ENCODE measurements at regions not wholly inside any gene's neighbourhood (a gene's known extent, or its start where the extent isn't known, plus 50 kb on each side); places are given as distances from the start of the nearest gene placed in this dataset.

DNA sequence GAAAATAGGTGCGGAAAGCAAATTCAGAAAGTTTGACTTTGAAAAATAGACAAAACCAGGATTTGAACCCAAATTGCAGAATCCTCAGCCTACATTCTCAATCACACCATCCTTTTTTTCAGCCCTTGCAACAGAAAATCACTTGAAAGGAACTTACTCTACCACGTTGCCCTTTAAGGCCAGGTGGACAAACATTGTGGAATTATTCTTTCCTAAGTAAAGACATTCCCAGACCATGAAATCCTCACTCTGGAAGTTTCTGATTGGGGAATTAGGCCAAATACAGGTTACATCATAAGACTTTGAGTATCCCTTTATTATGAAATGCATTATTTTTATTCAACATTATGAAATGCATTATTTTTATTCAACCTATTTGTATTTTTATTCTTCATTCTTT is 259.4 kb downstream of the RAD51AP2 start:
- Histone ChIP-seq H3K27me3 (ENCODE audit: insufficient read depth, low read length) (no peaks in the 10 kb centered on the region), H3K4me1 (ENCODE audit: insufficient read depth, low read length) (peaks cover 14% of the 10 kb centered on the region), H3K9ac (ENCODE audit: low read length) (no peak overlapping the region), H4K20me1 (ENCODE audit: insufficient read depth, low read length) (no peaks in the 10 kb centered on the region), H3K9me3 (ENCODE audit: insufficient read depth, low read depth, low read length) (no peaks in the 10 kb centered on the region), H3K36me3 (ENCODE audit: insufficient read depth, low read length) (no peaks in the 10 kb centered on the region), H3K4me2 (ENCODE audit: low read length) (no peak overlapping the region), H3K79me2 (ENCODE audit: insufficient read depth, low read length) (no peaks in the 10 kb centered on the region), H3K27ac (ENCODE audit: low read depth, low read length) (no peak overlapping the region), H3K4me3 (ENCODE audit: insufficient read depth, low read depth, low read length) (no peak overlapping the region), H2AFZ (ENCODE audit: low read depth, low read length) (no peak overlapping the region)
- peaks cover 25% of the 10 kb centered on the region for H3K4me1 Mint-ChIP-seq (ENCODE audit: low read depth, unreplicated experiment)
- H3K27me3 Mint-ChIP-seq (ENCODE audit: low read depth, unreplicated experiment), result no peaks in the 10 kb centered on the region
- TF ChIP-seq, protein P1, sequence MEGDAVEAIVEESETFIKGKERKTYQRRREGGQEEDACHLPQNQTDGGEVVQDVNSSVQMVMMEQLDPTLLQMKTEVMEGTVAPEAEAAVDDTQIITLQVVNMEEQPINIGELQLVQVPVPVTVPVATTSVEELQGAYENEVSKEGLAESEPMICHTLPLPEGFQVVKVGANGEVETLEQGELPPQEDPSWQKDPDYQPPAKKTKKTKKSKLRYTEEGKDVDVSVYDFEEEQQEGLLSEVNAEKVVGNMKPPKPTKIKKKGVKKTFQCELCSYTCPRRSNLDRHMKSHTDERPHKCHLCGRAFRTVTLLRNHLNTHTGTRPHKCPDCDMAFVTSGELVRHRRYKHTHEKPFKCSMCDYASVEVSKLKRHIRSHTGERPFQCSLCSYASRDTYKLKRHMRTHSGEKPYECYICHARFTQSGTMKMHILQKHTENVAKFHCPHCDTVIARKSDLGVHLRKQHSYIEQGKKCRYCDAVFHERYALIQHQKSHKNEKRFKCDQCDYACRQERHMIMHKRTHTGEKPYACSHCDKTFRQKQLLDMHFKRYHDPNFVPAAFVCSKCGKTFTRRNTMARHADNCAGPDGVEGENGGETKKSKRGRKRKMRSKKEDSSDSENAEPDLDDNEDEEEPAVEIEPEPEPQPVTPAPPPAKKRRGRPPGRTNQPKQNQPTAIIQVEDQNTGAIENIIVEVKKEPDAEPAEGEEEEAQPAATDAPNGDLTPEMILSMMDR (IDR thresholded peaks at IDR 0.05; ENCODE audit: insufficient read depth, low read depth, low read length), result no peak
- no peak for TF ChIP-seq EZH2 (IDR thresholded peaks at IDR 0.05; ENCODE audit: insufficient read depth, low read length)
- H3K4me3 Mint-ChIP-seq (ENCODE audit: unreplicated experiment), result no peak overlapping the region
- FAIRE-seq (no peak), DNase-seq (ENCODE audit: low read depth) (peak; percentile 41)
- no peak overlapping the region for H3K27ac Mint-ChIP-seq (ENCODE audit: unreplicated experiment)
- peaks cover 2% of the 10 kb centered on the region for H3K9me3 Mint-ChIP-seq (ENCODE audit: unreplicated experiment)
- H3K36me3 Mint-ChIP-seq (ENCODE audit: low read depth, unreplicated experiment), result no peaks in the 10 kb centered on the region

GRCh38 chr2:17257189-17257909 is 260.9 kb downstream of the RAD51AP2 start:
- H3K79me2 ChIP-seq (ENCODE audit: insufficient read depth, low read length), result no peaks in the 10 kb centered on the region
- Mint-ChIP-seq H3K27me3 (ENCODE audit: low read depth, unreplicated experiment) (no peaks in the 10 kb centered on the region), H3K36me3 (ENCODE audit: low read depth, unreplicated experiment) (no peaks in the 10 kb centered on the region), H3K4me3 (ENCODE audit: unreplicated experiment) (no peak overlapping the region), H3K9me3 (ENCODE audit: unreplicated experiment) (peaks cover 2% of the 10 kb centered on the region), H3K4me1 (ENCODE audit: low read depth, unreplicated experiment) (peaks cover 28% of the 10 kb centered on the region), H3K27ac (ENCODE audit: unreplicated experiment) (peak overlapping the region; percentile 30)
- H3K4me3 ChIP-seq (ENCODE audit: insufficient read depth, low read depth, low read length), result no peak overlapping the region
- H3K27me3 ChIP-seq (ENCODE audit: insufficient read depth, low read length), result no peaks in the 10 kb centered on the region
- TF ChIP-seq, protein P1 (IDR thresholded peaks at IDR 0.05; ENCODE audit: insufficient read depth, low read depth, low read length), result no peak
- TF ChIP-seq EZH2 (IDR thresholded peaks at IDR 0.05; ENCODE audit: insufficient read depth, low read length), result no peak
- peak; percentile 68 for DNase-seq (ENCODE audit: low read depth)
- H3K36me3 ChIP-seq (ENCODE audit: insufficient read depth, low read length), result no peaks in the 10 kb centered on the region
- H3K9me3 ChIP-seq (ENCODE audit: insufficient read depth, low read depth, low read length), result no peaks in the 10 kb centered on the region
- H3K4me2 ChIP-seq (ENCODE audit: low read length), result no peak overlapping the region
- peaks cover 14% of the 10 kb centered on the region for H3K4me1 ChIP-seq (ENCODE audit: insufficient read depth, low read length)
- peak; percentile 84 for FAIRE-seq
- H4K20me1 ChIP-seq (ENCODE audit: insufficient read depth, low read length), result no peaks in the 10 kb centered on the region
- H2AFZ ChIP-seq (ENCODE audit: low read depth, low read length), result no peak overlapping the region
- no peak overlapping the region for H3K9ac ChIP-seq (ENCODE audit: low read length)
- H3K27ac ChIP-seq (ENCODE audit: low read depth, low read length), result no peak overlapping the region

GRCh38 chr2:17255071-17255470 is 263.2 kb downstream of the RAD51AP2 start:
- TF ChIP-seq, protein P1 (IDR thresholded peaks at IDR 0.05; ENCODE audit: insufficient read depth, low read depth, low read length), result no peak
- TF ChIP-seq EZH2 (IDR thresholded peaks at IDR 0.05; ENCODE audit: insufficient read depth, low read length), result no peak
- Mint-ChIP-seq H3K9me3 (ENCODE audit: unreplicated experiment) (peaks cover 5% of the 10 kb centered on the region), H3K4me3 (ENCODE audit: unreplicated experiment) (no peak overlapping the region), H3K4me1 (ENCODE audit: low read depth, unreplicated experiment) (peaks cover 28% of the 10 kb centered on the region), H3K27me3 (ENCODE audit: low read depth, unreplicated experiment) (peaks cover 2% of the 10 kb centered on the region), H3K36me3 (ENCODE audit: low read depth, unreplicated experiment) (no peaks in the 10 kb centered on the region), H3K27ac (ENCODE audit: unreplicated experiment) (no peak overlapping the region)
- no peak overlapping the region for H3K27ac ChIP-seq (ENCODE audit: low read depth, low read length)
- H3K4me1 ChIP-seq (ENCODE audit: insufficient read depth, low read length), result peaks cover 14% of the 10 kb centered on the region
- no peak overlapping the region for H2AFZ ChIP-seq (ENCODE audit: low read depth, low read length)
- H3K9me3 ChIP-seq (ENCODE audit: insufficient read depth, low read depth, low read length), result no peaks in the 10 kb centered on the region
- H3K4me3 ChIP-seq (ENCODE audit: insufficient read depth, low read depth, low read length), result no peak overlapping the region
- H4K20me1 ChIP-seq (ENCODE audit: insufficient read depth, low read length), result no peaks in the 10 kb centered on the region
- H3K27me3 ChIP-seq (ENCODE audit: insufficient read depth, low read length), result no peaks in the 10 kb centered on the region
- H3K79me2 ChIP-seq (ENCODE audit: insufficient read depth, low read length), result no peaks in the 10 kb centered on the region
- no peak for FAIRE-seq
- H3K36me3 ChIP-seq (ENCODE audit: insufficient read depth, low read length), result no peaks in the 10 kb centered on the region
- H3K4me2 ChIP-seq (ENCODE audit: low read length), result no peak overlapping the region
- DNase-seq (ENCODE audit: low read depth), result no peak
- H3K9ac ChIP-seq (ENCODE audit: low read length), result no peak overlapping the region
